CD14-positive monocyte (primary cell): ENCODE measurements at regions not wholly inside any gene's neighbourhood (a gene's known extent, or its start where the extent isn't known, plus 50 kb on each side); places are given as distances from the start of the nearest gene placed in this dataset.

ENCODE experiments used
- DNase-seq, 3 donors: peaks; one replicate each; pipeline ENCODE4 v3.0.0-alpha.2; 2011 to 2022
- H2AFZ ChIP-seq: 2 replicates; pipeline ENCODE4 v1.6.0; 2012; ENCODE audit warnings: mild to moderate bottlenecking, low read depth, low read length, inconsistent platforms; ENCODE audit not compliant: insufficient read depth, poor library complexity, severe bottlenecking
- H3K27ac ChIP-seq, 2 donors: 1 replicate in 1 of 2; 2 replicates in 1 of 2; pipeline ENCODE4 v1.5.1; 2012 to 2013; ENCODE audit warnings: low read length in 2 of 2, control low read depth in 1 of 2, inconsistent platforms in 1 of 2, low read depth in 1 of 2, mild to moderate bottlenecking in 1 of 2
- H3K27me3 ChIP-seq, 2 donors: one replicate each; pipeline versions ENCODE4 v1.6.0 to v1.6.1; 2011 to 2013; ENCODE audit warnings: low read length in 2 of 2; ENCODE audit not compliant: control insufficient read depth in 2 of 2, insufficient read depth in 2 of 2
- H3K36me3 ChIP-seq, 2 donors: replicated peaks in 1 of 2; 1 replicate in 1 of 2; 2 replicates in 1 of 2; pipeline versions ENCODE4 v1.5.1 to v1.6.1; 2012 to 2013; ENCODE audit warnings: low read length in 2 of 2, control low read depth in 1 of 2, inconsistent platforms in 1 of 2, mild to moderate bottlenecking in 1 of 2; ENCODE audit not compliant: insufficient read depth in 2 of 2, control insufficient read depth in 1 of 2
- H3K4me1 ChIP-seq, 2 donors: 1 replicate in 1 of 2; 2 replicates in 1 of 2; pipeline versions ENCODE4 v1.5.1 to v1.6.1; 2012 to 2013; ENCODE audit warnings: low read length in 2 of 2, control low read depth in 1 of 2, inconsistent platforms in 1 of 2, mild to moderate bottlenecking in 1 of 2, moderate library complexity in 1 of 2; ENCODE audit not compliant: insufficient read depth in 2 of 2, control insufficient read depth in 1 of 2
- H3K4me2 ChIP-seq: replicated peaks from 2 replicates; pipeline ENCODE3; 2012; ENCODE audit warnings: low read length, moderate library complexity, mild to moderate bottlenecking; ENCODE audit not compliant: poor library complexity, severe bottlenecking; ENCODE audit errors: extremely low read depth
- H3K4me3 ChIP-seq, 3 experiments: fragments of 200-600 bp in 1 of 3; sonication (generic) in 1 of 3; replicated peaks in 1 of 3; 1 replicate in 2 of 3; 2 replicates in 1 of 3; pipeline ENCODE4 v1.5.1; 2011 to 2013; ENCODE audit warnings: low read length in 3 of 3, mild to moderate bottlenecking in 3 of 3, control low read depth in 2 of 3, low read depth in 2 of 3, inconsistent platforms in 1 of 3, moderate library complexity in 1 of 3
- H3K79me2 ChIP-seq: 2 replicates; pipeline ENCODE4 v1.6.0; 2012; ENCODE audit warnings: mild to moderate bottlenecking, control low read depth, inconsistent platforms, low read length, moderate library complexity; ENCODE audit not compliant: insufficient read depth
- H3K9ac ChIP-seq: 2 replicates; pipeline ENCODE4 v1.6.0; 2017; ENCODE audit warnings: low read length, mild to moderate bottlenecking; ENCODE audit not compliant: insufficient read depth, poor library complexity, severe bottlenecking
- H3K9me3 ChIP-seq, 2 donors: replicated peaks in 1 of 2; 1 replicate in 1 of 2; 2 replicates in 1 of 2; pipeline versions ENCODE4 v1.5.1 to v1.6.1; 2012 to 2013; ENCODE audit warnings: low read length in 2 of 2, control low read depth in 1 of 2; ENCODE audit not compliant: control insufficient read depth in 1 of 2, insufficient read depth in 1 of 2
- H4K20me1 ChIP-seq: 2 replicates; pipeline ENCODE4 v1.6.0; 2012; ENCODE audit warnings: mild to moderate bottlenecking, low read length, control low read depth, moderate library complexity; ENCODE audit not compliant: insufficient read depth
- H3K27ac Mint-ChIP-seq, 7 donors: one replicate each; pipeline ENCODE4 v1.8.0; 2020; ENCODE audit warnings: mild to moderate bottlenecking in 7 of 7, mixed read lengths in 7 of 7, moderate library complexity in 6 of 7, inconsistent platforms in 2 of 7
- H3K27me3 Mint-ChIP-seq, 3 donors: one replicate each; pipeline ENCODE4 v1.8.0; 2021 to 2022; ENCODE audit warnings: low read depth in 3 of 3, mild to moderate bottlenecking in 3 of 3, mixed read lengths in 3 of 3, moderate library complexity in 3 of 3, inconsistent platforms in 1 of 3
- H3K36me3 Mint-ChIP-seq, 2 donors: one replicate each; pipeline ENCODE4 v1.8.0; 2020; ENCODE audit warnings: mixed read lengths in 2 of 2, inconsistent platforms in 1 of 2, mild to moderate bottlenecking in 1 of 2
- H3K4me1 Mint-ChIP-seq: one replicate; pipeline ENCODE4 v1.8.0; 2020; ENCODE audit warnings: mild to moderate bottlenecking, mixed read lengths
- H3K4me3 Mint-ChIP-seq, 2 donors: one replicate each; pipeline ENCODE4 v1.8.0; 2020; ENCODE audit warnings: mild to moderate bottlenecking in 2 of 2, mixed read lengths in 2 of 2, moderate library complexity in 1 of 2
- H3K9me3 Mint-ChIP-seq, 7 donors: one replicate each; pipeline ENCODE4 v1.8.0; 2020 to 2022; ENCODE audit warnings: mixed read lengths in 7 of 7, mild to moderate bottlenecking in 6 of 7, moderate library complexity in 6 of 7, inconsistent platforms in 2 of 7
- CTCF ChIP-seq: fragments of 200-600 bp; IDR thresholded peaks from one replicate; pipeline ENCODE4 v1.8.0; 2022; ENCODE audit warnings: antibody characterized with exemption, mild to moderate bottlenecking
- WGBS: methylation state at CpG from one replicate; pipeline ENCODE4 v1.1.5; 2013; ENCODE audit warnings: missing lambda C conversion rate; ENCODE audit not compliant: insufficient coverage; 5-methylcytosine and 5-hydroxymethylcytosine counted together
- intact Hi-C, 2 donors: fragments of 100-400 bp; cut with micrococcal nuclease; formaldehyde crosslinking; loops; one replicate each; pipeline versions ENCODE4 v1.15.0 to v1.15.1; 2023

GRCh38 chr10:111491154-111491553, 414.3 kb downstream of the ADRA2A start:
- Histone ChIP-seq H3K4me3 (no peak overlapping the region), H2AFZ (no peak overlapping the region), H3K4me1 (no peaks in the 10 kb centered on the region), H3K27me3 (no peaks in the 10 kb centered on the region), H3K4me2 (no peak overlapping the region), H3K9me3 (peaks cover 31 to 32% of the 10 kb centered on the region in 2 donors), H3K36me3 (no peaks in the 10 kb centered on the region), H3K27ac (no peak overlapping the region), H3K79me2 (no peaks in the 10 kb centered on the region), H4K20me1 (no peaks in the 10 kb centered on the region), H3K9ac (no peak overlapping the region)
- H3K4me3 Mint-ChIP-seq: no peak overlapping the region
- no peaks in the 10 kb centered on the region for H3K4me1 Mint-ChIP-seq
- DNase-seq: no peak
- no peaks in the 10 kb centered on the region for H3K27me3 Mint-ChIP-seq
- no peak overlapping the region for H3K27ac Mint-ChIP-seq
- no peak for TF ChIP-seq CTCF
- no CpG with 5 or more reads among the region's 1 CpG for WGBS
- H3K9me3 Mint-ChIP-seq: peaks cover 17 to 32% (median 22%) of the 10 kb centered on the region in 7 donors
- no peaks in the 10 kb centered on the region for H3K36me3 Mint-ChIP-seq
- intact Hi-C loops: no loop called here

- no peaks in the 10 kb centered on the region for H3K27me3 ChIP-seq
- intact Hi-C loops: no loop called here
- Mint-ChIP-seq H3K36me3 (no peaks in the 10 kb centered on the region), H3K9me3 (peaks cover 9 to 28% (median 16%) of the 10 kb centered on the region in 7 donors), H3K27ac (no peak overlapping the region), H3K4me3 (no peak overlapping the region), H3K4me1 (no peaks in the 10 kb centered on the region), H3K27me3 (no peaks in the 10 kb centered on the region)
- no peak for DNase-seq
- no peak overlapping the region for H3K9ac ChIP-seq
- TF ChIP-seq CTCF: no peak
- peaks cover 23 to 28% of the 10 kb centered on the region in 2 donors for H3K9me3 ChIP-seq
- H3K4me2 ChIP-seq: no peak overlapping the region
- no peaks in the 10 kb centered on the region for H3K4me1 ChIP-seq
- no peaks in the 10 kb centered on the region for H4K20me1 ChIP-seq
- no peaks in the 10 kb centered on the region for H3K36me3 ChIP-seq
- no peak overlapping the region for H2AFZ ChIP-seq
- WGBS: no CpG with 5 or more reads among the region's 2 CpGs
- no peak overlapping the region for H3K27ac ChIP-seq
- no peaks in the 10 kb centered on the region for H3K79me2 ChIP-seq
- no peak overlapping the region for H3K4me3 ChIP-seq
Measured at GRCh38 chr10:111493024-111493625, 416.3 kb downstream of the ADRA2A start.
